Activated naive CD8-positive, alpha-beta T cell treated with anti-CD3 and anti-CD28 coated beads for 36 hours (primary cell): ENCODE measurements at regions not wholly inside any gene's neighbourhood (a gene's known extent, or its start where the extent isn't known, plus 50 kb on each side); places are given as distances from the start of the nearest gene placed in this dataset.

Experiments used
- DNase-seq: peaks from one replicate; pipeline ENCODE4 v3.0.0; 2021
- H3K27ac Mint-ChIP-seq: one replicate; pipeline ENCODE4 v1.8.0; 2022; ENCODE audit warnings: mild to moderate bottlenecking, moderate library complexity, mixed read lengths
- H3K27me3 Mint-ChIP-seq: one replicate; pipeline ENCODE4 v1.8.0; 2022; ENCODE audit warnings: mild to moderate bottlenecking, mixed read lengths
- H3K36me3 Mint-ChIP-seq: one replicate; pipeline ENCODE4 v1.8.0; 2021; ENCODE audit warnings: mild to moderate bottlenecking, mixed read lengths
- H3K4me1 Mint-ChIP-seq: one replicate; pipeline ENCODE4 v1.8.0; 2021; ENCODE audit warnings: mixed read lengths
- H3K4me3 Mint-ChIP-seq: one replicate; pipeline ENCODE4 v1.8.0; 2022; ENCODE audit warnings: mild to moderate bottlenecking, moderate library complexity, mixed read lengths
- H3K9me3 Mint-ChIP-seq: one replicate; pipeline ENCODE4 v1.8.0; 2022; ENCODE audit warnings: mixed read lengths

DNA sequence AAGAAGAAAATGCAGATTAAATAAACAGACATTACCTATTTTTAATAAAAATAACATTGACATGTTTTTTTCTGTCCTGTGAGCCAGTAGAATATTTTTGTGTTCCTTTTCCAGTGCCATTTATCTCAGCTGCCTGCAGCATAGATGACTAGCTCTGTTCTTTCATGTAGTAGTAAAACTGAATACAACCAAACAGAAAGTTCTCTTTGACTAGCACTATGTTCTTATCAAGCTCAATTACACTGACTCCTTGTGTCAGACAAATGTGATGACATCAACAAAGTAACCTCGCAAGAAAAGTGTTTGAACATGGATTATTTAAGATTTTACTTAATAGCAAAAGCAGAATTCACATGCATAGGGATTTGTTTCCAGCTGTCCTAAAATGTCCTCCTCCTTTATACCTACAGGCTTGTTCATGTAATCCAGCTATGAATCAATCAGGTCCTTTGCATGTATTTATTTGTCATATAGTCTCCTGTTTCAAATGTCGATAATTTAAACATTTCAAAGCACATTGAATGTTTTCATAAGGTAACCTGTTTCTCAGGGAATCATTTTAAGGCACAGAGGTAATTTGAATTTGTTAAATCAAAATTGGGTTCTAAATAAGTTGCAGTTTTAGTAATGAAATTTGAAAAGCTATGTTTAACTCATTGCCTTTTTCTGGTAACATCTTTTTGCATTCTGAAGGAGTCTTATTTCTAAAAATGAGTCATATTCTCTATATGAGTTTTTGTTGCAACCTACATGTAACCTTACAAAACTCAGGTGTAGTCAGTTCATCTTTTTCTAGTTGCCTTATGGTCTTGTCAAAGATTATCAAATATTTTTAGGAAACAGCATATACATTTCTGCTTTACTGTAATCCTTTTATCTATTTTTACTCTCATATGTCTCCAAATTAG, 215.3 kb upstream of the GULP1 start:
- Mint-ChIP-seq H3K4me3 (no peak overlapping the region), H3K36me3 (no peaks in the 10 kb centered on the region), H3K9me3 (peaks cover 12% of the 10 kb centered on the region), H3K27ac (no peak overlapping the region), H3K27me3 (no peaks in the 10 kb centered on the region), H3K4me1 (peaks cover 3% of the 10 kb centered on the region)
- DNase-seq = no peak

DNA sequence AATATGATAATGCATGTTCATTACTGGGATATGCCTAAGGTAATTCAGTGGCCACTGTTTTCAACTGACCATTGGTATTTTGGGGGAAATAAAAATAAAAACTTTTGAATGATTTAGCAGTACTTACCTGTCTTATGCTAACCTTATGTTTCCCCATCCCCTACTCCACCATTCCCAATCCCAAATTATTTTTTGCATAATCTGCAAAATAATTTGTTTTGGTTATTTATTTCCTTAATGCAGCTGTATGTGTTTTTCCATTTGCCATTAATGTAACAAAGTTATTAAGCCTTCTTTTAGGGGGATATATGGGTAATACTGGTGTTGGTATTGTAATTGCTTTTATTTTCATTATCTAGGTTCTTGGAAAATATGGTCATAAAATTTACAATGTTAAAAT, 213.9 kb upstream of the GULP1 start:
- Mint-ChIP-seq H3K4me3 (no peak overlapping the region), H3K27me3 (no peaks in the 10 kb centered on the region)
- DNase-seq = no peak

DNA sequence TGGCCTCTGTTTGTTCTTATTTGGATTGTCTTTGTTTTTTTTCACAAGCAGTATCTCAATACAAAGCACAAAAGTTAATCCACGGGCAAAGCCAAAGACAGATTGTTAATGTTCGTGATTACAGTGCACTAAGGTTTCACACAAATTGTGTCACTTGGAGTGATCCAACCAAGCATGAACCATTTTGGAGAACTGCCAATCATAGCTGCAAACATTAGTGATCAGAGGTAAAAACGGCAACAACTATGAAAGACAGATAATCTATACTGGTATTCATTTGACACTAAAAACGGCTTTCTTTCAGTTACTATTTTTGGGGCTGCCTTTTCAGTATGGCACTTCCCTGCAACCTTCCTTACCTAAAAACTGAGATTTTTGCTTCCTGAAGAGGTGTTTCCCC, 213.1 kb upstream of the GULP1 start:
- no peak for DNase-seq
- Mint-ChIP-seq H3K27me3 (no peaks in the 10 kb centered on the region), H3K9me3 (peaks cover 9% of the 10 kb centered on the region), H3K4me1 (peaks cover 3% of the 10 kb centered on the region), H3K27ac (no peak overlapping the region), H3K4me3 (no peak overlapping the region), H3K36me3 (no peaks in the 10 kb centered on the region)

More for the DNA sequence above, 213.9 kb upstream of the GULP1 start:
- Mint-ChIP-seq H3K27ac (no peak overlapping the region), H3K36me3 (no peaks in the 10 kb centered on the region), H3K9me3 (peaks cover 10% of the 10 kb centered on the region), H3K4me1 (peaks cover 3% of the 10 kb centered on the region)

DNA sequence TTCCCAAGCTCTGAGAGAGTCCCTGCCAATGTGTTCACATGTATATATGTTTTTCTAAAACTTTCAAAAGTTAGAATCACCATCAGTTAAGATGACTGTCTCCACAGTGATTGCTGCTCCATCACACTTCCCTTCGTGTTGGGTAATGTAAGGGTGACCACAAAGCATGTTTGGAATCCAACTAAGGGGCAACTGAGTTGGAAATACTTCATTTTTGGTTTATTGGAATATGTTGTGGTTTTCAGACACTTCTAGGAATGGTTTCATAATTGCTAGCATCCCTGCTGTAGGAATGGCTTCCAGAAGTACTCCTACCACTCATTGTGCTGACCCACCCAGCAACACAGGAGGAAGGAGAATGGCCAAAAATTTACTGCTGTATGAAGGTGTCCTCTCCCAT, 212.5 kb upstream of the GULP1 start:
- no peak for DNase-seq
- peaks cover 4% of the 10 kb centered on the region for H3K9me3 Mint-ChIP-seq
- no peak overlapping the region for H3K4me3 Mint-ChIP-seq
- no peak overlapping the region for H3K27ac Mint-ChIP-seq
- H3K27me3 Mint-ChIP-seq = no peaks in the 10 kb centered on the region
- peaks cover 3% of the 10 kb centered on the region for H3K4me1 Mint-ChIP-seq
- no peaks in the 10 kb centered on the region for H3K36me3 Mint-ChIP-seq

DNA sequence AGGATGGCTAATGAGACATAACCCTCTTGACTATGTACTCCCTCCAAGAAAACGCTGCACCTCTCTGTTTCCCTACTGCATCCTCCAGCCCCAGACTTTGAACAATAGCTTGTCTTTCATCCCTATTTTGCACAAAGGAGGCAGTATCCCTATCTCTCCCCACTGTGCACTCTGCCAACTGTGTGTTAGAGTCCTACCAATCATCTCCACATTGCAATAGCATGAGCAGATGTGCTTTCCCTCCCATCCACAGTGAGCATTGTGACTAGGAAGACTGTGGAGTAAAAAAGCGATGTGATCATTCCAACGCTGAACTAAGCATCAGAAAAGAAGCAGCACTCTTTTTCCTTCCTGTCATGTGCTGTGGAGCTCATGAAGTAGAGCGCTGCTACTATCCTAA, 206.3 kb upstream of the GULP1 start:
- Mint-ChIP-seq H3K27ac (no peak overlapping the region), H3K27me3 (peaks cover 3% of the 10 kb centered on the region), H3K36me3 (no peaks in the 10 kb centered on the region), H3K9me3 (peaks cover 2% of the 10 kb centered on the region), H3K4me1 (no peaks in the 10 kb centered on the region), H3K4me3 (no peak overlapping the region)
- no peak for DNase-seq

DNA sequence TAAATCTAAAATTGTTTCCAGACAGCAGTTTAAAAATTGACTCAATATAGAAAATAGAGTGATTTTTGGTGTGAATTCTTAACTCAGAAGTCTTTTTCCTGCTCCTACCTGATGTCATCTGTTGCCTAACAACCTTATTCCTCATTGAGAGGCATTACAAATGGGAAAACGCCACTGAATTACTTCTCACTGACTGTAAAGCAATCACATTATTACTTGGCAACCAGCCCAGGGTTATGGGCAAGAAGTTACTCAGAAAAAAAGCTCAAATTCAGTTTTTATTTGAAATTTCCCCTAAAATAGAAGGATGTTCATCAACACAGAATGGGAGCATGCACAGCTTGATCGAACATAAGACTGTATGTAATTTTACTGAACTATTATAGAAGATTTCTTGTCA, 201.8 kb upstream of the GULP1 start:
- no peak for DNase-seq
- Mint-ChIP-seq H3K36me3 (no peaks in the 10 kb centered on the region), H3K4me3 (no peak overlapping the region), H3K27ac (no peak overlapping the region), H3K27me3 (peaks cover 3% of the 10 kb centered on the region), H3K9me3 (peaks cover 4% of the 10 kb centered on the region), H3K4me1 (no peaks in the 10 kb centered on the region)

DNA sequence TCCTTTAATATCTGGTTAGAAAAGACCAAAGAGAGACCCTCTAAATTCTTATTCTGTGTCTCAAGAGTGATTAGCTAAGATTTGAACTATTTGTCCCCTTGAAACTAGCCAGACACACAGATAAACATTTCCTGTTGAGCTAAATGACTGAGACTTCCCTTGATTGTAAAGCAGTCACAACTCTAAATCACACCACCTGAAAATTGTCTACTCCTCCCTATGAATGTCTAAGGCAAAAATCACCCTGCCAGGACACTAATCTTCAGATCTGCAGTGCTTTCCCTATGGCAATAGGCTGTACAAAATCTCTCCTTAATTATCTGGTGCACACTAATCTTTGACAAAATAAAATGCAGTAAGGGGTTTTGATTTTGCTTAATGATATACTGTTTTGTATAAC, 200.5 kb upstream of the GULP1 start:
- Mint-ChIP-seq H3K27ac (no peak overlapping the region), H3K4me3 (no peak overlapping the region)

DNA sequence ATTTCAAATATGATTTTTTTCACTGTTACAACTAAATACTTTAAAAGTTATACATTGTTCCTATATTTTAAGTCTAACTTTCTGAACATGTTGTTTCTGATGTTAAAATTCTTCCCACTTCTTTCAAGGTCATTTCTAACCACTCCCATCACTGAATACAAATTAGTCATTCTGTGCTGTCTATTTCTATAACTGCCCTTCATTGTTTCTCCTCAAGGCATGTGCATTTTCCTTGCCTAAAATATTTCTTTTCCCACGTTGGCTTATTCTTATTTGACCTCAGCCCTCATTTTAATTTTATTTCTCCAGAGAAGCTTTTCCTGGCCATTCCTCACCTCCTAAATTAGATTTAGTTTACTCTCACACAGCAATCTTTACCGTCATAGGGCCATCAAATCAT, 198.9 kb upstream of the GULP1 start:
- Mint-ChIP-seq H3K27ac (no peak overlapping the region), H3K9me3 (peaks cover 1% of the 10 kb centered on the region), H3K36me3 (no peaks in the 10 kb centered on the region), H3K4me3 (no peak overlapping the region), H3K4me1 (no peaks in the 10 kb centered on the region), H3K27me3 (no peaks in the 10 kb centered on the region)
- DNase-seq = no peak

More for the DNA sequence above, 200.5 kb upstream of the GULP1 start:
- peaks cover 4% of the 10 kb centered on the region for H3K9me3 Mint-ChIP-seq
- H3K4me1 Mint-ChIP-seq = no peaks in the 10 kb centered on the region
- no peaks in the 10 kb centered on the region for H3K36me3 Mint-ChIP-seq
- no peak for DNase-seq
- no peaks in the 10 kb centered on the region for H3K27me3 Mint-ChIP-seq

DNA sequence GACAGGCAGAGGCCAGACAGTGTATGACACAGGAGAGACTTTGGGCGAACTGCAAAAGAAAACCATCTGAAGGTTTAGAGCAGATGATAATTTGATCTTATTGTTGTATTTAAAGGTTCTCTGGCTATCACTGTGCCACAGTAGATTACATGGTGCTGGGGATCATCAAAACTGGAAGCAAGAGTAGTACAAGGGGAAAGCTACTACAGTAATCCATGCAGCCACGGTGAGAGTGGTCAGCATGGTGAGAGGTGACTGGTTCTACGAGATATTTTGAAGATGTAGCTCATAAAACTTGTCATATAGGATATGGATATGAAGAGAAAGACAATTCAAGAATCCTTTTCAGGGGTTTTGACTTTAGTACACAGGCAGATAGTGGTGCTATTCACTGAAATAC, 194.8 kb upstream of the GULP1 start:
- no peaks in the 10 kb centered on the region for H3K36me3 Mint-ChIP-seq
- DNase-seq = no peak
- no peak overlapping the region for H3K4me3 Mint-ChIP-seq
- H3K27me3 Mint-ChIP-seq = no peaks in the 10 kb centered on the region
- H3K27ac Mint-ChIP-seq = no peak overlapping the region
- H3K9me3 Mint-ChIP-seq = peaks cover 1% of the 10 kb centered on the region
- no peaks in the 10 kb centered on the region for H3K4me1 Mint-ChIP-seq

DNA sequence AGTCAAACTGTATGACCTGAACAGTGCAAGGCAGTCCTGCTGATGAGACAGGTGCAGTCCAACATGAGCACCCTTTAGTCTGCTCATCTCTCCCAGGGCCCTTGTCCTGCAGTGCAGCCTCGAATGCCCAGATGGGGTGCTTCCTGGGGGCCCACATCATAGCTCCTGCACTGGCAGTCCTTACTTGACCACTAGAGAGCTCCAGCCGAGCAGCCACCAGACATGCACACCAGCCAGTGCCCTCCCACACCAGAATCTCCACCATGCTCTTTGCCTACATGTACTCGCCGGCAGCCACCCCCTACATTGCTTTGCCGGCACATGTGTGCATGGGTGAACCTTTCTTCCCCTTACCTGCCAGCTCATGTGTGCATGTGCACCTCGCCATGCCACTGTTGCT, 188.8 kb upstream of the GULP1 start:
- Mint-ChIP-seq H3K27me3 (no peaks in the 10 kb centered on the region), H3K27ac (no peak overlapping the region), H3K4me3 (no peak overlapping the region), H3K36me3 (no peaks in the 10 kb centered on the region), H3K4me1 (no peaks in the 10 kb centered on the region), H3K9me3 (no peaks in the 10 kb centered on the region)
- no peak for DNase-seq

DNA sequence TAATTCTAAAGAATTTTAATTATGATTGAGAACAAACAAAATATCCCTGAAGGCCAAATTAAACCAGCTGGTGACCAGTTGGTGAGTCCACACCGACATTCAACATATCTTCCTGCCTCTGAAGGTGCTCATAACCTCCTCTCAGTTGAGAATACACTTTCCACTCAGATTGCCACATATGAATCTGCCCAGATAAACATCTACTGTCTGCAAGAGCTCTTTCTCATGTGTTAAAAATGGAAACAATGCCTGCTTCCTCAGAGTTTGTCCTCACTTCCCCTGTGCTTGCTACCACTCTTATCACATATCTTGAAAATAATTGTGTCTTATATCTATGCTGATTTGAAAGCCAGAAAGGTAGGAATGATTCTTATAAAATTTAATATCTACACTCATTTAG, 177.7 kb upstream of the GULP1 start:
- no peak overlapping the region for H3K4me3 Mint-ChIP-seq
- no peaks in the 10 kb centered on the region for H3K4me1 Mint-ChIP-seq
- H3K27me3 Mint-ChIP-seq = no peaks in the 10 kb centered on the region
- no peaks in the 10 kb centered on the region for H3K36me3 Mint-ChIP-seq
- H3K9me3 Mint-ChIP-seq = peaks cover 1% of the 10 kb centered on the region
- no peak for DNase-seq
- no peak overlapping the region for H3K27ac Mint-ChIP-seq

DNA sequence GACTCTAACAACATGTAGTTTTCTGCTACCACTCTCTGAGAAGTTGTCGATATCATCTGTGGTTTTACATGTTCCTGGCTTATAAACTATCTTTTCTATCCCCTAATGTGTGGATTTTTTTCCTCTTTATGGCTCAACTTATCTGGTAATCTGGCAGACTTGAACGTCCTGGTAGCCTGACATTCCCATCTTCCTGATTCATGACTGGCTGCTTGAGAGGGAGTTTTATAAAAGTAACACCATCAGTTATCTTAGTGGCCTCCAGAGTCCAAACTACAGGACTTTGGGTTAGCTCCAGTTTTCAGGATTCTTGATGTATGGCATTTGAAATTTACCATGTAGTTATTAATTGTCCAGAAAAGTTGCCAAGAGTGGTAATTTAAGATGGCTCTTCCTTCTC, 174.0 kb upstream of the GULP1 start:
- Mint-ChIP-seq H3K4me3 (no peak overlapping the region), H3K9me3 (peaks cover under 1% of the 10 kb centered on the region), H3K27me3 (no peaks in the 10 kb centered on the region), H3K4me1 (no peaks in the 10 kb centered on the region), H3K36me3 (no peaks in the 10 kb centered on the region), H3K27ac (no peak overlapping the region)
- no peak for DNase-seq

DNA sequence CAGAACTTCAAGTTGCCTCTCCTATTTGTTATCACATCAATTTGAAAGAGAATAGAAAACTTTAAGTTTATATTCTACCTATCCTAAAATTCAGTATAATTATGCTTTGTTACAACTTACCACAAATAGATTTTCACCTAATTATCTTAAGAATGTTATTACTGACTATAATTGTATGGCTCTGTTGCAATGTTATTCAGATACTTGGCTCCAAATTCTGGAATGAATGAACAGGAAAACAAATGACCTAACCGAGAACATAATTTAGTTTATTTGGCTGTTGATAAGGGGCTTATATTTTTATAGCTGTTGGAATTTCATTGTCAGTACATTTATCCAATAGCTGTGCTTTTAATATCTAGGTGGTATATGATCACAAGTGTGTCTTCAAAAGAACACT, 173.2 kb upstream of the GULP1 start:
- Mint-ChIP-seq H3K4me1 (no peaks in the 10 kb centered on the region), H3K9me3 (no peaks in the 10 kb centered on the region), H3K27ac (no peak overlapping the region), H3K27me3 (no peaks in the 10 kb centered on the region), H3K4me3 (no peak overlapping the region), H3K36me3 (no peaks in the 10 kb centered on the region)
- no peak for DNase-seq

DNA sequence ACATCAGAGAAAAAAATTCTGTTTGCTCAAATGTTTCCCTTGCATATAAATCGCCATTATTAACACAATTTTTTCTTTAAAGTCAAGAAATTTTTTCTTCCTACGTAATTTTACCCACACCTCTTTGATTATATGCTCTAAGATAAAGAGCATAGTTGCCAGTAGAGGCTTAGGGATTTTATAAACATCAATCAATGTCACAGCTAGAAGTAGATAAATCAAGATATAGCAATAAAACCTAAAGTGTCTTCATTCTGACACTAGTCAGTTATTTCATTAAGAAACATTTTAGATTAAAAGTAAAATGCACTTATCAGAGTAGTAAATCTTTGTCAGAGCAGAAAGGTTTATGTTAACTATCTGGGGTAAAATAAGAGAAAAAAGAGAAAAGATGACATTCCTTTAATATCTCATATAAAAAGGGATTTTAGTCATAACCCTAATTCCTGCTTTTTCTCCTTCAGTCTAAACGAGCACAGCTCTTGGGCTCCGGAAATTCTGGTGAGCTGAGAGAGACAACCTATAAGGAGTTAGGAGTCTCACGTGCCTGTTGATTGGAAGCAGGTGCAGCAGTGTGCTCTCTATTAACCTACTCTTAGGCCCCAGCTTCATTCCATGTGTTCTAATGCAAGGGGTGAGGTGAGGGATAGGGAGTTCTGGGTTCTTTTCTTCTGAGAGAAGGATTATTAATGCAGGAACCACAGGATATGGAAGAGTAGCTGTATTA, 172.4 kb upstream of the GULP1 start:
- H3K36me3 Mint-ChIP-seq = no peaks in the 10 kb centered on the region
- H3K4me1 Mint-ChIP-seq = no peaks in the 10 kb centered on the region
- no peaks in the 10 kb centered on the region for H3K9me3 Mint-ChIP-seq
- H3K4me3 Mint-ChIP-seq = no peak overlapping the region
- H3K27me3 Mint-ChIP-seq = no peaks in the 10 kb centered on the region
- DNase-seq = no peak
- H3K27ac Mint-ChIP-seq = no peak overlapping the region

DNA sequence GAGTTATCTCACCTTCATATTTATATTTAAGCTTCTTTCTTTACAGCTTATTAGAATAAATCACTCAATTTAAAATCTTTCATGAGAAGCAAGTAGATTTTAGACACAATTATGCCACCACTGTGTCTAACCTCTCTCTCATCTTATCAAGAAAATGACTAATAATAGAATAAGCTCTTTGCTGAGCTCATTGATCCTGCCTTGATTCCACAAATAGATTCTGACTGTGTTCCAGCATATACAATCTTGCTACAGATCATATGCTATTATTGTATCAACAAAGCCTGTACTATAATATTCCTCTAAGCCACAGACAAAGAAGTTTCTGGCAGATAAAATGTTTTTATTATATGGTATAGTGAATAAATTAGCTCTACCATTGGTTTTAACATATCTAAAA, 168.7 kb upstream of the GULP1 start:
- Mint-ChIP-seq H3K4me3 (no peak overlapping the region), H3K27ac (no peak overlapping the region), H3K4me1 (no peaks in the 10 kb centered on the region), H3K36me3 (no peaks in the 10 kb centered on the region), H3K9me3 (no peaks in the 10 kb centered on the region), H3K27me3 (no peaks in the 10 kb centered on the region)
- no peak for DNase-seq

DNA sequence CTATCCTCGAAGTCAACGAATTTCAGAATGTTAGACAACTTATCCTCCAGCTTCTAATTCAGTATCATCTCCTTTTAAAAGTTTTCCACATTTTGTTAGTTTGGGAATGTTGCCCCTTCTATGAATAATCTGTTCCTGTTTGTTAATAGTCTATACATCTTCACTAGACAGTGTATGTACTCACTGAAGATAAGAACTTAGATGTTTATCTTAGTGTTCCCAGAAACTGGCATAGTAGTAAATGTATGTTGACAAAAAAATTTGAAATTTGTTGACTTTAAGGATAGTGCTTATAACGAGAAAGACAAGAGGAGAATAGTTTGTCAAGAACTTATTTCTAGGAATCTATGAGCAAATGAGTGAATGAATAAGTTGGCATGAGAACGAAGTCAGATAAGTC, 162.0 kb upstream of the GULP1 start:
- no peaks in the 10 kb centered on the region for H3K27me3 Mint-ChIP-seq
- H3K36me3 Mint-ChIP-seq = no peaks in the 10 kb centered on the region
- DNase-seq = no peak
- no peak overlapping the region for H3K27ac Mint-ChIP-seq
- no peak overlapping the region for H3K4me3 Mint-ChIP-seq
- no peaks in the 10 kb centered on the region for H3K4me1 Mint-ChIP-seq
- peaks cover 2% of the 10 kb centered on the region for H3K9me3 Mint-ChIP-seq
